Activated CD8-positive, alpha-beta T cell treated with anti-CD3 and anti-CD28 coated beads for 36 hours (primary cell): ENCODE measurements at regions not wholly inside any gene's neighbourhood (a gene's known extent, or its start where the extent isn't known, plus 50 kb on each side); places are given as distances from the start of the nearest gene placed in this dataset.

Source experiments
- ATAC-seq: fragments of 200-7000 bp; cut with Tn5 transposase; one replicate; pipeline ENCODE4 v1.10.0; 2021; ENCODE audit warnings: mild to moderate bottlenecking, moderate library complexity
- CTCF ChIA-PET: fragments of 350-600 bp; sonication (Branson Sonifier 250); formaldehyde crosslinking; loops from one replicate; lab custom pipeline; 2021; ENCODE audit warnings: antibody characterized with exemption; lab: Charles Lee
- POLR2A ChIA-PET: fragments of 350-600 bp; sonication (Branson Sonifier 250); formaldehyde crosslinking; loops from one replicate; lab custom pipeline; 2021; ENCODE audit warnings: antibody characterized with exemption; lab: Charles Lee
- DNase-seq: peaks from one replicate; pipeline ENCODE4 v3.0.0-alpha.2; 2020
- H3K27ac Mint-ChIP-seq: one replicate; pipeline ENCODE4 v1.8.0; 2021; ENCODE audit warnings: mild to moderate bottlenecking, mixed read lengths
- H3K27me3 Mint-ChIP-seq: one replicate; pipeline ENCODE4 v1.8.0; 2021; ENCODE audit warnings: mixed read lengths
- H3K36me3 Mint-ChIP-seq: one replicate; pipeline ENCODE4 v1.8.0; 2021; ENCODE audit warnings: low read depth, mixed read lengths
- H3K4me1 Mint-ChIP-seq: one replicate; pipeline ENCODE4 v1.8.0; 2021; ENCODE audit warnings: low read depth, mixed read lengths
- H3K4me3 Mint-ChIP-seq: one replicate; pipeline ENCODE4 v1.8.0; 2021; ENCODE audit warnings: mild to moderate bottlenecking, moderate library complexity, mixed read lengths
- H3K9me3 Mint-ChIP-seq: one replicate; pipeline ENCODE4 v1.8.0; 2021; ENCODE audit warnings: mixed read lengths
- intact Hi-C: fragments of 100-400 bp; cut with micrococcal nuclease; formaldehyde crosslinking; loops from one replicate; pipeline ENCODE4 v1.10.0; 2022
- TF ChIP-seq, protein P1 (sequence below): fragments of 200-600 bp; IDR thresholded peaks from one replicate; pipeline ENCODE4 v1.8.0; 2022; ENCODE audit warnings: antibody characterized with exemption, mild to moderate bottlenecking

DNA sequence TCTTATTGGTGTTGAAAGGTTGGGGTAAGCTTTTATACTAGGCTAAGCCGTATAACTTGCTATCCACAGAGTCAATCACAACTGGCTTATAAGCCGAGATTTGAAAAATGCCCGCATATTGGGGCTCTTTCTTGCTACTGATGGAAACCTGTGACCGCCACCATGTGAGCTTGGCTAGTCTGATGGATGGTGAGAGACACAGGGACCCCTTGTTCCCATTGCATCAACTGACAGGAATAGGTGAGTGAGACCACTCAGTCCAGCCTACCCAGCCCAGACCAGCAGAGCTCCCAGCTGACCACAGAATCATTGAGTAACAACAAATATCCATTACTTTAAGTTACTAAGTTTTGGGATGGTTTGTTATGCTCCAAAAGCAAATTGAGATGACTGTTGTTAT, 676.4 kb upstream of the HS6ST1 start:
- ChIA-PET POLR2A (no interaction called here), CTCF (no interaction called here)
- TF ChIP-seq, protein P1, sequence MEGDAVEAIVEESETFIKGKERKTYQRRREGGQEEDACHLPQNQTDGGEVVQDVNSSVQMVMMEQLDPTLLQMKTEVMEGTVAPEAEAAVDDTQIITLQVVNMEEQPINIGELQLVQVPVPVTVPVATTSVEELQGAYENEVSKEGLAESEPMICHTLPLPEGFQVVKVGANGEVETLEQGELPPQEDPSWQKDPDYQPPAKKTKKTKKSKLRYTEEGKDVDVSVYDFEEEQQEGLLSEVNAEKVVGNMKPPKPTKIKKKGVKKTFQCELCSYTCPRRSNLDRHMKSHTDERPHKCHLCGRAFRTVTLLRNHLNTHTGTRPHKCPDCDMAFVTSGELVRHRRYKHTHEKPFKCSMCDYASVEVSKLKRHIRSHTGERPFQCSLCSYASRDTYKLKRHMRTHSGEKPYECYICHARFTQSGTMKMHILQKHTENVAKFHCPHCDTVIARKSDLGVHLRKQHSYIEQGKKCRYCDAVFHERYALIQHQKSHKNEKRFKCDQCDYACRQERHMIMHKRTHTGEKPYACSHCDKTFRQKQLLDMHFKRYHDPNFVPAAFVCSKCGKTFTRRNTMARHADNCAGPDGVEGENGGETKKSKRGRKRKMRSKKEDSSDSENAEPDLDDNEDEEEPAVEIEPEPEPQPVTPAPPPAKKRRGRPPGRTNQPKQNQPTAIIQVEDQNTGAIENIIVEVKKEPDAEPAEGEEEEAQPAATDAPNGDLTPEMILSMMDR, result no peak
- intact Hi-C loops, result no loop called here
- Mint-ChIP-seq H3K9me3 (no peaks in the 10 kb centered on the region), H3K4me1 (no peaks in the 10 kb centered on the region), H3K27ac (no peak overlapping the region), H3K4me3 (no peak overlapping the region), H3K27me3 (no peaks in the 10 kb centered on the region), H3K36me3 (no peaks in the 10 kb centered on the region)
- DNase-seq (no peak), ATAC-seq (no peak)

DNA sequence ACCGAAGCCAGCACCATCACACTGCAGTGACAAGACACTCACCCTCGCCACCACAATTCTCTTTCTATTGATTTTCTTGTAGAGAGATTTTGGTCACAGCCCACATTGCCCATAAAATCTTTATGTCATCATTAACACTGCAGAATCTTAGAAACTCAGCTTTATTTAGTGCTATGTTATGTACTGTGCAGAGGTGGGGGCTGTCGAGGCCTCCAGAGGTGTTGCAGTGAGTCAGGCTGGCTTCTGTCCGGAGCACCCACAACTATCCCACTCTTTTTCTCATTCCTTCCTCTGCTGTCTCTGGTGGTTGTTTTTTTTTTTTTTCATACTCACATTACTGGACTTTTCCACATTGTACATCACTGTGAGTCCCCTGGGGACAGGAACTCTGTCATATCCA, 677.4 kb upstream of the HS6ST1 start:
- Mint-ChIP-seq H3K27me3 (no peaks in the 10 kb centered on the region), H3K27ac (no peak overlapping the region), H3K36me3 (no peaks in the 10 kb centered on the region), H3K9me3 (no peaks in the 10 kb centered on the region), H3K4me1 (no peaks in the 10 kb centered on the region), H3K4me3 (no peak overlapping the region)
- CTCF ChIA-PET, result no interaction called here
- DNase-seq (no peak), ATAC-seq (no peak)
- intact Hi-C loops, result no loop called here
- POLR2A ChIA-PET, result no interaction called here
- TF ChIP-seq, protein P1, result no peak

DNA sequence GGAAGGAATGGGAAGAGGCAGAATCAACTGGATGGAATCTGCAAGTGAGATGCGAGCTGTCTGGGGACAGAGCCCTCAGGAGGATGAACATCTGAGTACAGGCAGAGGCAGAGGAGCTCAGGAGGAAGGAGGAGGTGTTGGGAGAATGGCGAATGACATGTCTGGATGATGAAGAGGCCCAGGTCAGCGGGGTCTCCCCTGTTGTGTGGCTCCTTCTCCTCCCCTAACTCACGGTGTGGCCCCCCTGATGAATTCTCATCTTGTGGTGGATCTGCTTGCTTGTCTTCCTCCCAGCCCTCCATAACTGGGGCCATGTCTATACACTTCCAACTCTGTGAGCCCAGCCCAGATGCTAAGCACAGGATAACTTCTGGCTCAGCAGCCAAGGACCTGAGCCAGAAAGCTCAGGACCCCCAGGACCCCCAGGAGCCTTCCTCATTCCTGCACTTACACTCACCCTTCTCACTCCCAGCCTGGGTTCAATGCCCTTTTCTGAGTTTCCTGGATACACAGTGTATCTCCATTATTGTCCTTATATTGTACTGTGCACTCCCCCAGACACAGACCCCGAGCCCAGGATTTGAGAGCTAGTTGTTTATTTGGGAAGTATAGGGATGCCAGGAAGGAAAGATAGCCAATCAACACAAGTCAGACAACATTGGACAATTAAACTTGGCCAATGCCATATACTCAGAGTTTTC, 678.6 kb upstream of the HS6ST1 start:
- Mint-ChIP-seq H3K27ac (no peak overlapping the region), H3K4me1 (no peaks in the 10 kb centered on the region), H3K27me3 (no peaks in the 10 kb centered on the region), H3K9me3 (no peaks in the 10 kb centered on the region), H3K36me3 (no peaks in the 10 kb centered on the region), H3K4me3 (no peak overlapping the region)
- POLR2A ChIA-PET, result no interaction called here
- no peak for DNase-seq
- CTCF ChIA-PET, result no interaction called here
- ATAC-seq, result no peak
- TF ChIP-seq, protein P1, result no peak
- intact Hi-C loops, result no loop called here

DNA sequence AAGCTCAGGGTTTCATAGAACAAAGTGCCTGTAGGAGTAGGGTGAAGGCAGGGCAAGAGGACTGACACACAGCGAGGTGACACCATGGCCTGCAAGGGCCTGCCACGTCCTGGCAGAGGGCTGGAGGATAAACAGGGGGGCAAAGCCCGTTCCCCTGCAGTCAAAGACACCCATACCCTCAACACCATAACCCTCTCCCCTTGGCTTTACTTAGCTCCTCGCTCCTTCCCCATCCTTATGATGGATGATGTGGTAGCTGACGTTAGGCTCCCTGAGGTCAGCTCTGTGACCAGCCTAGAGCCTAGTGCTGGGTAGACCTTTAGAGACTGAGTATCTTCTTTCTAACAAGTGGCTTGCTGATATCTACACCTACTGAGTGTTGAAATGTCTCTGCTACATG, 683.3 kb upstream of the HS6ST1 start:
- intact Hi-C loops, result no loop called here
- H3K4me3 Mint-ChIP-seq, result no peak overlapping the region
- no peak overlapping the region for H3K27ac Mint-ChIP-seq
- ATAC-seq (no peak), DNase-seq (no peak)
- ChIA-PET CTCF (no interaction called here), POLR2A (no interaction called here)
- TF ChIP-seq, protein P1, result no peak
- H3K9me3 Mint-ChIP-seq, result no peaks in the 10 kb centered on the region
- H3K4me1 Mint-ChIP-seq, result no peaks in the 10 kb centered on the region
- no peaks in the 10 kb centered on the region for H3K27me3 Mint-ChIP-seq
- H3K36me3 Mint-ChIP-seq, result no peaks in the 10 kb centered on the region

DNA sequence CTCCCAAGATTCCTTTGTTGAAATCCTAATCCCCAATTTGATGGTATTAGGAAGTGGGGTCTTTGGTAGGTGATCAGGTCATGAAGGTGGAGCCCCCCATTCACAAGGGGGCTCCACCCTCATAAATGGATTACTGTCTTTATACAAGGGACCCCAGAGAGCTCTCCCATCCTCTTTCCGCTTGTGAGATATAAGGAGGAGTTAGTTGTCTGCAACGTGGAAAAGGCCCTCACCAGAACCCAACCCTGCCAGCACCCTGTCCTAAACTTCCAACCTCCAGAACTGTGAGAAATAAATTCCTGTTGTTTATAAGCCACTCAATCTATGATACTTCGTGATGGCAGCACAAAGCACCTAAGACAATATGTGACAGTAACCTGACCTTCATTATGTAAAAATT, 684.1 kb upstream of the HS6ST1 start:
- H3K9me3 Mint-ChIP-seq, result no peaks in the 10 kb centered on the region
- H3K4me3 Mint-ChIP-seq, result no peak overlapping the region
- H3K27me3 Mint-ChIP-seq, result no peaks in the 10 kb centered on the region
- H3K36me3 Mint-ChIP-seq, result no peaks in the 10 kb centered on the region
- no peak for ATAC-seq
- intact Hi-C loops, result no loop called here
- TF ChIP-seq, protein P1, result no peak
- CTCF ChIA-PET, result no interaction called here
- no peaks in the 10 kb centered on the region for H3K4me1 Mint-ChIP-seq
- POLR2A ChIA-PET, result no interaction called here
- no peak overlapping the region for H3K27ac Mint-ChIP-seq
- DNase-seq, result no peak
